GM23338 (cell line): ENCODE measurements at regions not wholly inside any gene's neighbourhood (a gene's known extent, or its start where the extent isn't known, plus 50 kb on each side); places are given as distances from the start of the nearest gene placed in this dataset.

Experiments
- ATAC-seq: fragments of 200-7000 bp; cut with Tn5 transposase; 3 replicates; pipeline ENCODE4 v1.9.1; 2020
- DNase-seq: peaks from one replicate; pipeline ENCODE4 v3.0.0-alpha.2; 2015; ENCODE audit warnings: low spot score
- H2AFZ ChIP-seq: fragments of 200-600 bp; sonication (generic); 2 replicates; pipeline ENCODE4 v1.8.0; 2016; ENCODE audit warnings: antibody characterized with exemption, mild to moderate bottlenecking, moderate library complexity
- H3F3A ChIP-seq: fragments of 200-600 bp; sonication (generic); replicated peaks from 2 replicates; pipeline ENCODE4 v1.8.0; 2017; ENCODE audit warnings: antibody characterized with exemption, mixed run types, low read depth
- H3K27ac ChIP-seq: fragments of 200-600 bp; sonication (generic); 2 replicates; pipeline ENCODE4 v1.6.1; 2016; ENCODE audit warnings: low read depth
- H3K27me3 ChIP-seq: fragments of 200-600 bp; sonication (generic); 2 replicates; pipeline ENCODE4 v1.8.0; 2016; ENCODE audit warnings: mild to moderate bottlenecking, mixed run types, moderate library complexity; ENCODE audit not compliant: insufficient read depth
- H3K36me3 ChIP-seq: fragments of 200-600 bp; sonication (generic); 2 replicates; pipeline ENCODE4 v1.8.0; 2016; ENCODE audit warnings: mild to moderate bottlenecking; ENCODE audit not compliant: insufficient read depth
- H3K4me1 ChIP-seq: fragments of 200-600 bp; sonication (generic); 2 replicates; pipeline ENCODE4 v1.8.0; 2016; ENCODE audit warnings: mild to moderate bottlenecking, moderate library complexity; ENCODE audit not compliant: insufficient read depth
- H3K4me2 ChIP-seq: fragments of 200-600 bp; sonication (generic); 2 replicates; pipeline ENCODE4 v1.7.1; 2017; ENCODE audit warnings: mixed run types
- H3K4me3 ChIP-seq: fragments of 200-600 bp; sonication (generic); 2 replicates; pipeline ENCODE4 v1.6.1; 2016; ENCODE audit warnings: mixed run types
- H3K79me2 ChIP-seq: fragments of 200-600 bp; sonication (generic); replicated peaks from 2 replicates; pipeline ENCODE4 v1.8.0; 2017; ENCODE audit warnings: mild to moderate bottlenecking; ENCODE audit not compliant: insufficient read depth
- H3K9me2 ChIP-seq: fragments of 200-600 bp; sonication (generic); 2 replicates; pipeline ENCODE4 v1.8.0; 2017; ENCODE audit not compliant: insufficient read depth
- H4K20me1 ChIP-seq: fragments of 200-600 bp; sonication (generic); replicated peaks from 2 replicates; pipeline ENCODE4 v1.8.0; 2017; ENCODE audit warnings: mild to moderate bottlenecking; ENCODE audit not compliant: insufficient read depth
- H3K27ac Mint-ChIP-seq: 2 replicates; pipeline ENCODE4 v1.8.0; 2020; ENCODE audit warnings: inconsistent platforms, mild to moderate bottlenecking, moderate library complexity, mixed read lengths
- H3K27me3 Mint-ChIP-seq: 3 replicates; pipeline ENCODE4 v1.8.0; 2022; ENCODE audit warnings: low read depth, mild to moderate bottlenecking, moderate library complexity, mixed read lengths, inconsistent platforms; ENCODE audit not compliant: insufficient read depth, poor library complexity
- H3K36me3 Mint-ChIP-seq: 3 replicates; pipeline ENCODE4 v1.8.0; 2021; ENCODE audit warnings: low read depth, mild to moderate bottlenecking, inconsistent platforms, moderate library complexity, mixed read lengths
- H3K4me1 Mint-ChIP-seq: 3 replicates; pipeline ENCODE4 v1.8.0; 2020; ENCODE audit warnings: mild to moderate bottlenecking, inconsistent platforms, mixed read lengths
- H3K4me3 Mint-ChIP-seq: 3 replicates; pipeline ENCODE4 v1.8.0; 2021; ENCODE audit warnings: moderate library complexity, mild to moderate bottlenecking, inconsistent platforms, mixed read lengths
- H3K9me3 Mint-ChIP-seq: 3 replicates; pipeline ENCODE4 v1.8.0; 2020; ENCODE audit warnings: moderate library complexity, mild to moderate bottlenecking, inconsistent platforms, mixed read lengths
- CREB1 ChIP-seq: fragments of 250-450 bp; sonication (Bioruptor Pico); IDR thresholded peaks from 2 replicates; pipeline ENCODE4 v1.5.0; 2020; ENCODE audit warnings: low read depth, mild to moderate bottlenecking, moderate library complexity
- ETS1 ChIP-seq: IDR thresholded peaks from 2 replicates; pipeline ENCODE4 v1.6.1; 2016; ENCODE audit warnings: antibody characterized with exemption
- EZH2 ChIP-seq: fragments of 200-600 bp; sonication (generic); IDR thresholded peaks from one replicate; pipeline ENCODE4 v1.8.0; 2017; ENCODE audit warnings: antibody characterized with exemption, mild to moderate bottlenecking, low read depth; ENCODE audit not compliant: unreplicated experiment
- EZH2phosphoT487 ChIP-seq: fragments of 200-600 bp; sonication (generic); IDR thresholded peaks from one replicate; pipeline ENCODE4 v1.8.1; 2018; ENCODE audit warnings: antibody characterized with exemption; ENCODE audit not compliant: unreplicated experiment
- JUNB ChIP-seq: IDR thresholded peaks from one replicate; pipeline ENCODE4 v1.6.1; 2016; ENCODE audit warnings: antibody characterized with exemption; ENCODE audit not compliant: unreplicated experiment
- NANOG ChIP-seq: IDR thresholded peaks from 2 replicates; pipeline ENCODE4 v1.6.1; 2016; ENCODE audit warnings: antibody characterized with exemption, borderline replicate concordance
- POLR2AphosphoS5 ChIP-seq: IDR thresholded peaks from 2 replicates; pipeline ENCODE4 v1.6.1; 2016; ENCODE audit warnings: antibody characterized with exemption, low read depth
- REST ChIP-seq: IDR thresholded peaks from one replicate; pipeline ENCODE4 v1.6.1; 2018; ENCODE audit warnings: antibody characterized with exemption; ENCODE audit not compliant: unreplicated experiment
- STAT1 ChIP-seq: IDR thresholded peaks from one replicate; pipeline ENCODE4 v1.6.1; 2016; ENCODE audit warnings: antibody characterized with exemption; ENCODE audit not compliant: unreplicated experiment
- ZNF114 ChIP-seq: fragments of 250-450 bp; sonication (Bioruptor Pico); IDR thresholded peaks from 2 replicates; pipeline ENCODE4 v1.5.0; 2020; ENCODE audit warnings: mild to moderate bottlenecking, moderate library complexity
- ZNF331 ChIP-seq: fragments of 250-450 bp; sonication (Bioruptor Pico); IDR thresholded peaks from 2 replicates; pipeline ENCODE4 v1.5.0; 2020; ENCODE audit warnings: low read depth, mild to moderate bottlenecking, moderate library complexity
- ZNF462 ChIP-seq: fragments of 250-450 bp; sonication (Bioruptor Pico); IDR thresholded peaks from 2 replicates; pipeline ENCODE4 v1.5.0; 2020; ENCODE audit warnings: mild to moderate bottlenecking, moderate library complexity

- Mint-ChIP-seq H3K27ac (no peak overlapping the region), H3K9me3 (peaks cover 3% of the 10 kb centered on the region; the same call in 2 of the 3 replicates), H3K36me3 (no peaks in the 10 kb centered on the region), H3K27me3 (peaks cover 3% of the 10 kb centered on the region), H3K4me3 (no peak overlapping the region), H3K4me1 (no peaks in the 10 kb centered on the region; the same call in 2 of the 3 replicates)
- H3K9me2 ChIP-seq: no peaks in the 10 kb centered on the region
- DNase-seq: no peak
- no peak for ATAC-seq
- H3K4me2 ChIP-seq: no peak overlapping the region
- H3K79me2 ChIP-seq: no peaks in the 10 kb centered on the region
- H2AFZ ChIP-seq: no peak overlapping the region
- H3F3A ChIP-seq: no peaks in the 10 kb centered on the region
- H3K27me3 ChIP-seq: no peaks in the 10 kb centered on the region
- no peaks in the 10 kb centered on the region for H3K4me1 ChIP-seq
- H3K4me3 ChIP-seq: no peak overlapping the region
- no peak for TF ChIP-seq ZNF114 (CRISPR knock-in tag)
- no peak for TF ChIP-seq ZNF462 (CRISPR knock-in tag)
- no peak for TF ChIP-seq EZH2
- no peak for TF ChIP-seq ZNF331 (CRISPR knock-in tag)
- no peak for TF ChIP-seq POLR2AphosphoS5
- no peak for TF ChIP-seq EZH2phosphoT487
- TF ChIP-seq NANOG: no peak
- no peak for TF ChIP-seq CREB1 (CRISPR knock-in tag)
- no peak for TF ChIP-seq JUNB
- no peak for TF ChIP-seq ETS1
- no peak for TF ChIP-seq STAT1
- no peak for TF ChIP-seq REST
- H3K36me3 ChIP-seq: no peaks in the 10 kb centered on the region
- no peak overlapping the region for H3K27ac ChIP-seq
- H4K20me1 ChIP-seq: no peaks in the 10 kb centered on the region
These were observed 273.9 kb upstream of the ZMIZ1 start for GRCh38 chr10:78794736-78795455.
